Ramos (cell line): ENCODE measurements at regions not wholly inside any gene's neighbourhood (a gene's known extent, or its start where the extent isn't known, plus 50 kb on each side); places are given as distances from the start of the nearest gene placed in this dataset.

Source experiments
- in situ Hi-C: fragments of 300-500 bp; cut with MboI; formaldehyde crosslinking; loops from one replicate; pipeline ENCODE4 v1.14.3; 2022; ENCODE audit warnings: low sequenced_read_pairs; ENCODE audit not compliant: unreplicated experiment

GRCh38 chr2:136234261-136234660 is 116.3 kb upstream of the CXCR4 start:
- in situ Hi-C loops = no loop called here

GRCh38 chr2:136233298-136233697 is 115.3 kb upstream of the CXCR4 start:
- in situ Hi-C loops = no loop called here

GRCh38 chr2:136232456-136233172 is 114.7 kb upstream of the CXCR4 start:
- in situ Hi-C loops = no loop called here

- in situ Hi-C loops = no loop called here
These were observed 112.5 kb upstream of the CXCR4 start for GRCh38 chr2:136230464-136230863.

- in situ Hi-C loops = no loop called here
These were observed 109.0 kb upstream of the CXCR4 start for GRCh38 chr2:136226903-136227302.

- in situ Hi-C loops = no loop called here
These were observed 108.2 kb upstream of the CXCR4 start for GRCh38 chr2:136225950-136226835.

- in situ Hi-C loops = no loop called here
These were observed 105.3 kb upstream of the CXCR4 start for GRCh38 chr2:136223274-136223673.

GRCh38 chr2:136222862-136223261 is 104.9 kb upstream of the CXCR4 start:
- in situ Hi-C loops = no loop called here

- in situ Hi-C loops = no loop called here
These were observed 103.1 kb upstream of the CXCR4 start for GRCh38 chr2:136221026-136221425.

- in situ Hi-C loops = no loop called here
These were observed 102.0 kb upstream of the CXCR4 start for GRCh38 chr2:136219963-136220362.

- in situ Hi-C loops = no loop called here
These were observed 101.4 kb upstream of the CXCR4 start for GRCh38 chr2:136219341-136219740.

- in situ Hi-C loops = no loop called here
These were observed 100.0 kb upstream of the CXCR4 start for GRCh38 chr2:136217996-136218395.

- in situ Hi-C loops = no loop called here
These were observed 98.0 kb upstream of the CXCR4 start for GRCh38 chr2:136215908-136216472.

- in situ Hi-C loops = no loop called here
These were observed 97.5 kb upstream of the CXCR4 start for GRCh38 chr2:136215449-136215848.

- in situ Hi-C loops = no loop called here
These were observed 96.6 kb upstream of the CXCR4 start for GRCh38 chr2:136214307-136215200.

GRCh38 chr2:136213836-136214235 is 95.9 kb upstream of the CXCR4 start:
- in situ Hi-C loops = no loop called here

GRCh38 chr2:136212426-136213378 is 94.8 kb upstream of the CXCR4 start:
- in situ Hi-C loops = no loop called here

GRCh38 chr2:136211701-136212100 is 93.8 kb upstream of the CXCR4 start:
- in situ Hi-C loops = no loop called here

GRCh38 chr2:136210822-136211221 is 92.9 kb upstream of the CXCR4 start:
- in situ Hi-C loops = no loop called here
